ENCODE measurements at regions not wholly inside any gene's neighbourhood (a gene's known extent, or its start where the extent isn't known, plus 50 kb on each side); places are given as distances from the start of the nearest gene placed in this dataset.

DNA sequence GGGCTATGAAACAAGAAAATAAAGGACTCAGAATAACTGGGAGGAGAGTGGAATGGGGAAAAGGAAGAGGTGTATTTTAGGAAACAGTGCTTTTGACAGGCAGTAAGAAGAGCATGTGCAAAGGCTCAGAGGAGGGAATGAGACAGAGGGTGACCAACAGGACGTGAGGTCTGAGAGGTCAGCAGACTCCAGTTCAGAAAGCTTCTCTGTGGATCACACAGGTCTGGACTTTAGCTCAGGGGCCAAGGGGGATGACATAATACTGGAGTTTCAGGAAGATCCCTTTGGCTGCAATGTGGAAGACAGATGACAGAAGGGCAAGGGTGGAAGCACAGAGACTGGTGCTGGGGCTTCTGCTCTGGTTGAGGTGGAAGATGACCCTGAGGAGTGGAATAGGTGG is 489.9 kb upstream of the CDH5 start:
- H3K4me1 ChIP-seq (ENCODE audit: insufficient read depth, low read length, poor library complexity, severe bottlenecking): no peaks in the 10 kb centered on the region
- H3K4me2 ChIP-seq (ENCODE audit: low read length): no peak overlapping the region
- BruUV-seq (replicated peaks): no TSS peak
- DNase-seq (ENCODE audit: low spot score): no peak
- H3K79me2 ChIP-seq (ENCODE audit: insufficient read depth, low read depth, low read length): no peaks in the 10 kb centered on the region
- no peak overlapping the region for H2AFZ ChIP-seq (ENCODE audit: low read length)
- no peak overlapping the region for H3K27ac ChIP-seq (ENCODE audit: low read depth, low read length, poor library complexity, severe bottlenecking)
- TF ChIP-seq CTCF (conservative IDR thresholded peaks at IDR 0.05; ENCODE audit: low read length) (no peak), EZH2phosphoT487 (IDR thresholded peaks at IDR 0.05; ENCODE audit: borderline replicate concordance, low read depth, low read length) (no peak)
- POLR2A ChIA-PET: no interaction called here
- H3K9me2 ChIP-seq (ENCODE audit: insufficient read depth, low read length): no peaks in the 10 kb centered on the region
- no peaks in the 10 kb centered on the region for H3K36me3 ChIP-seq (ENCODE audit: insufficient read depth, low read length)
- no peak overlapping the region for H3K4me3 ChIP-seq (ENCODE audit: low read depth, low read length, poor library complexity, severe bottlenecking)
- no peaks in the 10 kb centered on the region for H3K9me3 ChIP-seq (ENCODE audit: low read length)
- intact Hi-C loops (cut with micrococcal nuclease; ENCODE audit: unreplicated experiment): no loop called here
- H4K20me1 ChIP-seq (ENCODE audit: insufficient read depth, low read length): no peaks in the 10 kb centered on the region
- CTCF ChIA-PET (ENCODE audit: unreplicated experiment): no interaction called here

- POLR2A ChIA-PET: no interaction called here
- Histone ChIP-seq H3K9me2 (ENCODE audit: insufficient read depth, low read length) (no peaks in the 10 kb centered on the region), H3K79me2 (ENCODE audit: insufficient read depth, low read depth, low read length) (no peaks in the 10 kb centered on the region), H2AFZ (ENCODE audit: low read length) (no peak overlapping the region), H4K20me1 (ENCODE audit: insufficient read depth, low read length) (no peaks in the 10 kb centered on the region), H3K9me3 (ENCODE audit: low read length) (no peaks in the 10 kb centered on the region), H3K27ac (ENCODE audit: low read depth, low read length, poor library complexity, severe bottlenecking) (no peak overlapping the region), H3K36me3 (ENCODE audit: insufficient read depth, low read length) (no peaks in the 10 kb centered on the region), H3K4me3 (ENCODE audit: low read depth, low read length, poor library complexity, severe bottlenecking) (no peak overlapping the region), H3K4me2 (ENCODE audit: low read length) (no peak overlapping the region), H3K4me1 (ENCODE audit: insufficient read depth, low read length, poor library complexity, severe bottlenecking) (no peaks in the 10 kb centered on the region)
- CTCF ChIA-PET (ENCODE audit: unreplicated experiment): no interaction called here
- TF ChIP-seq CTCF (conservative IDR thresholded peaks at IDR 0.05; ENCODE audit: low read length) (no peak), EZH2phosphoT487 (IDR thresholded peaks at IDR 0.05; ENCODE audit: borderline replicate concordance, low read depth, low read length) (no peak)
- no peak for DNase-seq (ENCODE audit: low spot score)
- no TSS peak for BruUV-seq (replicated peaks)
- intact Hi-C loops (cut with micrococcal nuclease; ENCODE audit: unreplicated experiment): no loop called here
Observed at GRCh38 chr16:65876056-65876408, 490.5 kb upstream of the CDH5 start.

DNA sequence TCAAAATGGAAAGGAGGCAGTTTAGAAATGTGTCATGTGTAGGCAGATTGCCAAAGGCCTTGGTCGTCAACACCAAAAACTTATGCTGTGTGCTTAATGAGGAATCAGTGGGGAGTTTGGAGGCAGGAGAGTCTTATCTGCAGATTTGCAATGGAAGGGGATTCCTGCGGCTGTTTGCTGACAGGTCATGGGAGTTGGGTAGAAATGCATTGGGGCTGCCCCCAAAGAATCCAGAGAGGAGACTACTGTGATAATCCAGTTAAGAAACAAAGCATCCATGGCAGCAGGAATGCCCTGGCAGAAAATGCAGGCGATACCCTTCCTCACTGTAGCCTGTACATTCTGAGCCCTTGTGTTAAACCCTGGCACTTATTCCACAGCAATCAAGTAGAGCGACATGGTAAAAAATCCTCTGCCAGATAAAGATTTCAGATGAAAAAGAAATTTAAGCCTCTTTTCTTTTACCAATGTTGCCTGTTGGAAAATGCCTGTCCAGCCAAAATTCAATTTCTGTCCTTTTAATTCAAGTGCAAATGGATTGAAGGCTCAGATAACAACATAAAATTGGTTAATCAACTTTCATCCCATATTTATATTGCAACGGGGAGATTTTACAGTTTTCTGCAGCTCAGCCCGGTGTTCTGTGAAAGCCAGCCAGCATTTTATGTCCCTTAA is 491.0 kb upstream of the CDH5 start:
- H4K20me1 ChIP-seq (ENCODE audit: insufficient read depth, low read length): no peaks in the 10 kb centered on the region
- no peak overlapping the region for H3K4me3 ChIP-seq (ENCODE audit: low read depth, low read length, poor library complexity, severe bottlenecking)
- no peaks in the 10 kb centered on the region for H3K79me2 ChIP-seq (ENCODE audit: insufficient read depth, low read depth, low read length)
- H3K4me2 ChIP-seq (ENCODE audit: low read length): no peak overlapping the region
- intact Hi-C loops (cut with micrococcal nuclease; ENCODE audit: unreplicated experiment): no loop called here
- no peaks in the 10 kb centered on the region for H3K9me3 ChIP-seq (ENCODE audit: low read length)
- H3K9me2 ChIP-seq (ENCODE audit: insufficient read depth, low read length): no peaks in the 10 kb centered on the region
- BruUV-seq (replicated peaks): no TSS peak
- H3K27ac ChIP-seq (ENCODE audit: low read depth, low read length, poor library complexity, severe bottlenecking): no peak overlapping the region
- TF ChIP-seq EZH2phosphoT487 (IDR thresholded peaks at IDR 0.05; ENCODE audit: borderline replicate concordance, low read depth, low read length): no peak
- TF ChIP-seq CTCF (conservative IDR thresholded peaks at IDR 0.05; ENCODE audit: low read length): no peak
- H3K36me3 ChIP-seq (ENCODE audit: insufficient read depth, low read length): no peaks in the 10 kb centered on the region
- ChIA-PET POLR2A (no interaction called here), CTCF (ENCODE audit: unreplicated experiment) (no interaction called here)
- DNase-seq (ENCODE audit: low spot score): no peak
- H2AFZ ChIP-seq (ENCODE audit: low read length): no peak overlapping the region
- H3K4me1 ChIP-seq (ENCODE audit: insufficient read depth, low read length, poor library complexity, severe bottlenecking): no peaks in the 10 kb centered on the region
